GM12878 (cell line): ENCODE measurements at regions not wholly inside any gene's neighbourhood (a gene's known extent, or its start where the extent isn't known, plus 50 kb on each side); places are given as distances from the start of the nearest gene placed in this dataset.

ENCODE experiments used
- ATAC-seq: fragments of 200-7000 bp; cut with Tn5 transposase; 3 replicates; pipeline ENCODE4 v1.9.1; 2020; ENCODE audit warnings: mild to moderate bottlenecking, moderate library complexity
- BruUV-seq: library from RNA; stranded (reverse); fragments of 400-500 nt; replicated peaks from 2 replicates; lab custom pipeline; 2021; lab: Mats Ljungman, UMichigan
- CTCF ChIA-PET: fragments of 300-600 bp; sonication (Branson Sonifier 250); formaldehyde crosslinking; extraction: SDS; loops from one replicate; lab custom pipeline; 2021; ENCODE audit warnings: inconsistent platforms; lab: Yijun Ruan, JAX
- POLR2A ChIA-PET: fragments of 350-600 bp; formaldehyde crosslinking; extraction: SDS; loops from one replicate; lab custom pipeline; 2021; ENCODE audit warnings: inconsistent platforms; lab: Charles Lee
- RAD21 ChIA-PET: fragments of 300-600 bp; sonication (Branson Sonifier 250); formaldehyde crosslinking; loops from one replicate; lab custom pipeline; 2023; ENCODE audit warnings: antibody characterized with exemption; ENCODE audit not compliant: unreplicated experiment; lab: Charles Lee
- SMC1A ChIA-PET: fragments of 300-600 bp; sonication (Branson Sonifier 250); formaldehyde crosslinking; loops from one replicate; lab custom pipeline; 2023; ENCODE audit not compliant: unreplicated experiment, uncharacterized antibody; lab: Charles Lee
- DNase-seq: peaks from one replicate; pipeline ENCODE4 v3.0.0-alpha.2; 2011; ENCODE audit warnings: low read depth, low spot score
- FAIRE-seq: peaks from 3 replicates; lab custom pipeline; 2011; peaks lifted over from hg19 to GRCh38; lab: Jason Lieb, UNC
- H2AFZ ChIP-seq: 2 replicates; pipeline ENCODE4 v1.6.0; 2011; ENCODE audit warnings: low read depth, low read length, control low read depth; ENCODE audit not compliant: control insufficient read depth
- H3K27ac ChIP-seq: 2 replicates; pipeline ENCODE4 v1.5.1; 2011; ENCODE audit warnings: control low read depth; ENCODE audit not compliant: control insufficient read depth, insufficient read depth
- H3K27me3 ChIP-seq, 2 experiments: replicated peaks in 1 of 2; 2 replicates each; pipeline versions ENCODE4 v1.6.0 to v1.6.1; 2011; ENCODE audit warnings: low read length in 1 of 2; ENCODE audit not compliant: control insufficient read depth in 2 of 2, insufficient read depth in 2 of 2
- H3K36me3 ChIP-seq, 2 experiments: 2 replicates each; pipeline ENCODE4 v1.5.1; 2011; ENCODE audit warnings: low read length in 1 of 2; ENCODE audit not compliant: control insufficient read depth in 2 of 2, insufficient read depth in 2 of 2
- H3K4me1 ChIP-seq: 2 replicates; pipeline ENCODE4 v1.6.1; 2011; ENCODE audit warnings: mild to moderate bottlenecking, low read length, moderate library complexity, mixed read lengths; ENCODE audit not compliant: control insufficient read depth, insufficient read depth
- H3K4me2 ChIP-seq: 2 replicates; pipeline ENCODE4 v1.6.0; 2011; ENCODE audit warnings: control low read depth; ENCODE audit not compliant: control insufficient read depth, insufficient read depth
- H3K4me3 ChIP-seq: fragments of 200-600 bp; sonication (generic); 2 replicates; pipeline ENCODE4 v1.5.1; 2016
- H3K79me2 ChIP-seq: 2 replicates; pipeline ENCODE4 v1.6.0; 2011; ENCODE audit warnings: low read length; ENCODE audit not compliant: control insufficient read depth, insufficient read depth
- H3K9ac ChIP-seq: 2 replicates; pipeline ENCODE4 v1.8.0; 2011; ENCODE audit warnings: low read length, control low read depth, mixed read lengths; ENCODE audit not compliant: control insufficient read depth, insufficient read depth
- H3K9me3 ChIP-seq: replicated peaks from 3 replicates; pipeline ENCODE4 v1.5.1; 2011; ENCODE audit warnings: mild to moderate bottlenecking, low read length; ENCODE audit not compliant: control insufficient read depth, insufficient read depth
- H4K20me1 ChIP-seq: 2 replicates; pipeline ENCODE4 v1.6.0; 2011; ENCODE audit not compliant: control insufficient read depth, insufficient read depth
- PRDM15 ChIP-seq: fragments of 450-650 bp; formaldehyde crosslinking; IDR thresholded peaks from 2 replicates; pipeline ENCODE4 v1.4.0; 2020; ENCODE audit warnings: mild to moderate bottlenecking, moderate library complexity
- RBBP5 ChIP-seq: fragments of 200-600 bp; sonication (generic); conservative IDR thresholded peaks from 2 replicates; pipeline ENCODE4 v1.6.1; 2016
- USF2 ChIP-seq: IDR thresholded peaks from 2 replicates; pipeline ENCODE4 v1.6.1; 2011; ENCODE audit warnings: low read depth, low read length, improper control_type of control experiment, borderline replicate concordance
- ZNF384 ChIP-seq: IDR thresholded peaks from 2 replicates; pipeline ENCODE4 v1.6.1; 2012; ENCODE audit warnings: low read depth, mild to moderate bottlenecking, low read length, improper control_type of control experiment, borderline replicate concordance
- WGBS: methylation state at CpG from one replicate; pipeline ENCODE4 v1.1.6; 2016; ENCODE audit warnings: low lambda C conversion rate; ENCODE audit not compliant: insufficient replicate concordance, insufficient coverage; ENCODE audit errors: missing lambda C conversion rate; 5-methylcytosine and 5-hydroxymethylcytosine counted together
- in situ Hi-C: fragments of 300-500 bp; cut with MboI; formaldehyde crosslinking; loops from 9 replicates; pipeline ENCODE4 v1.14.3; 2018; ENCODE audit warnings: mixed read lengths
- intact Hi-C: fragments of 100-400 bp; cut with micrococcal nuclease; formaldehyde crosslinking; loops from one replicate; pipeline ENCODE4 v1.14.2; 2022; ENCODE audit not compliant: unreplicated experiment

GRCh38 chr14:43031598-43031997 is 1424.9 kb downstream of the LRFN5 start (continued):
- no peak for TF ChIP-seq PRDM15 (CRISPR knock-in tag)

GRCh38 chr14:43022094-43022800 is 1415.6 kb downstream of the LRFN5 start:
- Histone ChIP-seq H3K27me3 (no peaks in the 10 kb centered on the region), H3K9ac (no peak overlapping the region), H3K4me3 (no peak overlapping the region), H3K9me3 (no peaks in the 10 kb centered on the region), H2AFZ (no peak overlapping the region), H3K4me2 (no peak overlapping the region), H3K79me2 (no peaks in the 10 kb centered on the region), H3K36me3 (no peaks in the 10 kb centered on the region), H4K20me1 (no peaks in the 10 kb centered on the region), H3K4me1 (no peaks in the 10 kb centered on the region), H3K27ac (no peak overlapping the region)
- SMC1A ChIA-PET, result no interaction called here
- in situ Hi-C loops (no loop called here), intact Hi-C loops (no loop called here)
- POLR2A ChIA-PET, result no interaction called here
- 0% methylated on average over 1 of the region's 1 CpG for WGBS
- FAIRE-seq (no peak), ATAC-seq (no peak), DNase-seq (no peak)
- TF ChIP-seq RBBP5 (no peak), USF2 (no peak), ZNF384 (no peak)
- RAD21 ChIA-PET, result no interaction called here
- BruUV-seq, result no TSS peak
- CTCF ChIA-PET, result no interaction called here
